HCT116 (cell line): ENCODE measurements at regions not wholly inside any gene's neighbourhood (a gene's known extent, or its start where the extent isn't known, plus 50 kb on each side); places are given as distances from the start of the nearest gene placed in this dataset.

Source experiments
- ATAC-seq: fragments of 200-7000 bp; cut with Tn5 transposase; 2 replicates; pipeline ENCODE4 v1.9.1; 2020; ENCODE audit warnings: mild to moderate bottlenecking, moderate library complexity
- BruUV-seq: library from RNA; stranded (reverse); fragments of 400-500 nt; replicated peaks from 2 replicates; lab custom pipeline; 2021; lab: Mats Ljungman, UMichigan
- CTCF ChIA-PET: fragments of 300-600 bp; sonication (Branson Sonifier 250); formaldehyde crosslinking; loops from one replicate; lab custom pipeline; 2021; ENCODE audit warnings: antibody characterized with exemption; lab: Charles Lee
- POLR2A ChIA-PET: fragments of 300-600, 350-600 bp; sonication (Branson Sonifier 250); formaldehyde crosslinking; loops from one replicate; lab custom pipeline; 2021; ENCODE audit warnings: antibody characterized with exemption; lab: Charles Lee
- RAD21 ChIA-PET, 2 experiments: fragments of 300-600 bp; sonication (Branson Sonifier 250); formaldehyde crosslinking; loops; one replicate each; lab custom pipeline; 2023; ENCODE audit warnings: low total read pairs in 2 of 2; ENCODE audit not compliant: uncharacterized antibody in 2 of 2, unreplicated experiment in 2 of 2, low non-redundant PET in 1 of 2; lab: Charles Lee
- DNase-seq: peaks from one replicate; pipeline ENCODE4 v3.0.0-alpha.2; 2010; ENCODE audit warnings: low read depth, low spot score
- H2AFZ ChIP-seq: fragments of 200-600 bp; shearing (Covaris generic), sonication (generic); 2 replicates; pipeline ENCODE4 v1.6.1; 2017; ENCODE audit warnings: low read depth, mixed run types, mixed read lengths, antibody characterized with exemption, low read length; ENCODE audit not compliant: poor library complexity, severe bottlenecking
- H3K27ac ChIP-seq: 2 replicates; pipeline ENCODE4 v1.5.1; 2012; ENCODE audit warnings: low read depth, low read length
- H3K27me3 ChIP-seq: fragments of 200-600 bp; sonication (generic); 2 replicates; pipeline ENCODE4 v1.6.1; 2016; ENCODE audit warnings: mixed run types, low read length, mixed read lengths; ENCODE audit not compliant: insufficient read depth
- H3K36me3 ChIP-seq, 2 experiments: fragments of 200-500 bp in 1 of 2; fragments of 200-600 bp in 1 of 2; sonication (Bioruptor generic) in 1 of 2; sonication (generic) in 1 of 2; 2 replicates each; pipeline versions ENCODE4 v1.5.1 to v1.6.1; 2014 to 2016; ENCODE audit warnings: low read length in 2 of 2, inconsistent platforms in 1 of 2, mixed read lengths in 1 of 2, mixed run types in 1 of 2; ENCODE audit not compliant: insufficient read depth in 2 of 2, control insufficient read depth in 1 of 2
- H3K4me1 ChIP-seq, 2 experiments: fragments of 200-600 bp in 1 of 2; sonication (generic) in 1 of 2; 2 replicates each; pipeline versions ENCODE4 v1.5.1 to v1.6.1; 2012 to 2017; ENCODE audit warnings: low read length in 2 of 2, inconsistent platforms in 1 of 2, mild to moderate bottlenecking in 1 of 2, mixed read lengths in 1 of 2, mixed run types in 1 of 2, moderate library complexity in 1 of 2; ENCODE audit not compliant: insufficient read depth in 2 of 2, control insufficient read depth in 1 of 2
- H3K4me2 ChIP-seq: fragments of 200-600 bp; sonication (generic); 2 replicates; pipeline ENCODE4 v1.6.1; 2017; ENCODE audit warnings: mixed run types, low read length, mixed read lengths
- H3K4me3 ChIP-seq, 2 experiments: fragments of 200-600 bp in 1 of 2; sonication (generic) in 1 of 2; replicated peaks in 1 of 2; 2 replicates each; pipeline ENCODE4 v1.5.1; 2011 to 2016; ENCODE audit warnings: low read length in 2 of 2, control low read depth in 1 of 2, low read depth in 1 of 2, mild to moderate bottlenecking in 1 of 2, mixed read lengths in 1 of 2, mixed run types in 1 of 2
- H3K79me2 ChIP-seq: fragments of 200-600 bp; sonication (generic); 2 replicates; pipeline ENCODE4 v1.6.1; 2017; ENCODE audit warnings: mild to moderate bottlenecking, mixed run types, low read length, moderate library complexity, mixed read lengths; ENCODE audit not compliant: insufficient read depth
- H3K9ac ChIP-seq: fragments of 200-600 bp; sonication (generic); 2 replicates; pipeline ENCODE4 v1.6.1; 2016; ENCODE audit warnings: low read length, mixed read lengths
- H3K9me2 ChIP-seq: fragments of 200-600 bp; sonication (generic), shearing (Covaris generic); 2 replicates; pipeline ENCODE4 v1.6.1; 2017; ENCODE audit warnings: mixed run types, mild to moderate bottlenecking, moderate library complexity; ENCODE audit not compliant: insufficient read depth
- H3K9me3 ChIP-seq, 2 experiments: fragments of 200-500 bp in 1 of 2; fragments of 200-600 bp in 1 of 2; sonication (Bioruptor generic) in 1 of 2; sonication (generic) in 1 of 2; 2 replicates each; pipeline ENCODE4 v1.6.1; 2014 to 2017; ENCODE audit warnings: low read length in 2 of 2, mixed read lengths in 2 of 2, inconsistent platforms in 1 of 2, low read depth in 1 of 2, mild to moderate bottlenecking in 1 of 2, mixed run types in 1 of 2, moderate library complexity in 1 of 2; ENCODE audit not compliant: control insufficient read depth in 1 of 2, insufficient read depth in 1 of 2
- H4K20me1 ChIP-seq: fragments of 200-600 bp; sonication (generic), shearing (Covaris generic); 2 replicates; pipeline ENCODE4 v1.6.1; 2017; ENCODE audit warnings: mixed run types, mild to moderate bottlenecking, moderate library complexity; ENCODE audit not compliant: insufficient read depth
- CEBPB ChIP-seq: IDR thresholded peaks from 2 replicates; pipeline ENCODE4 v1.6.1; 2012; ENCODE audit warnings: low read depth
- EGR1 ChIP-seq: IDR thresholded peaks from 2 replicates; pipeline ENCODE4 v1.6.1; 2012; ENCODE audit warnings: low read depth
- FOSL1 ChIP-seq: IDR thresholded peaks from 2 replicates; pipeline ENCODE4 v1.6.1; 2012; ENCODE audit warnings: low read depth
- JUND ChIP-seq: IDR thresholded peaks from 2 replicates; pipeline ENCODE4 v1.6.1; 2012
- POLR2A ChIP-seq: IDR thresholded peaks from 2 replicates; pipeline ENCODE4 v1.7.0; 2011; ENCODE audit warnings: borderline replicate concordance; ENCODE audit not compliant: insufficient read depth, insufficient read length; ENCODE audit errors: extremely low read depth
- RAD21 ChIP-seq: IDR thresholded peaks from 2 replicates; pipeline ENCODE4 v1.6.1; 2012; ENCODE audit warnings: low read depth, mild to moderate bottlenecking
- SP1 ChIP-seq: IDR thresholded peaks from 2 replicates; pipeline ENCODE4 v1.6.1; 2012; ENCODE audit warnings: low read depth
- SRF ChIP-seq: IDR thresholded peaks from 2 replicates; pipeline ENCODE4 v1.6.1; 2012; ENCODE audit warnings: low read depth
- TCF7L2 ChIP-seq: IDR thresholded peaks from 2 replicates; pipeline ENCODE4 v1.7.0; 2011; ENCODE audit warnings: borderline replicate concordance, inconsistent platforms; ENCODE audit not compliant: insufficient read depth, insufficient read length; ENCODE audit errors: extremely low read depth
- YY1 ChIP-seq: IDR thresholded peaks from 2 replicates; pipeline ENCODE4 v1.6.1; 2011; ENCODE audit warnings: low read length, low read depth, moderate library complexity, mild to moderate bottlenecking; ENCODE audit not compliant: insufficient replicate concordance; ENCODE audit errors: extremely low read depth
- ZNF274 ChIP-seq: fragments of 200-500 bp; sonication (Bioruptor generic); IDR thresholded peaks from 2 replicates; pipeline ENCODE4 v1.6.1; 2014; ENCODE audit warnings: mild to moderate bottlenecking, low read depth, low read length, inconsistent platforms
- intact Hi-C: fragments of 100-400 bp; cut with micrococcal nuclease; formaldehyde crosslinking; loops from 2 replicates; pipeline ENCODE4 v1.10.0; 2022
- TF ChIP-seq, protein P1 (sequence below): IDR thresholded peaks from 2 replicates; pipeline ENCODE4 v1.6.1; 2012
- TF ChIP-seq, protein P2 (sequence below): IDR thresholded peaks from 2 replicates; pipeline ENCODE4 v1.6.1; 2011; ENCODE audit warnings: mild to moderate bottlenecking, low read length, moderate library complexity; ENCODE audit not compliant: insufficient replicate concordance; ENCODE audit errors: extremely low read depth
- TF ChIP-seq, protein P3 (sequence below), 3 experiments: fragments of 200-600 bp in 1 of 3; sonication (generic) in 1 of 3; IDR thresholded peaks in 2 of 3; conservative IDR thresholded peaks in 1 of 3; 2 replicates each; pipeline ENCODE4 v1.5.1; 2012 to 2017; ENCODE audit warnings: low read depth in 2 of 3, low read length in 2 of 3, antibody characterized with exemption in 1 of 3, borderline replicate concordance in 1 of 3, control low read depth in 1 of 3, mild to moderate bottlenecking in 1 of 3, mixed read lengths in 1 of 3, mixed run types in 1 of 3, moderate library complexity in 1 of 3; ENCODE audit not compliant: insufficient read depth in 1 of 3
- TF ChIP-seq, protein P4 (sequence below): IDR thresholded peaks from 2 replicates; pipeline ENCODE4 v1.6.1; 2012
- TF ChIP-seq, protein P5 (sequence below): IDR thresholded peaks from 2 replicates; pipeline ENCODE4 v1.6.1; 2012; ENCODE audit warnings: low read depth

DNA sequence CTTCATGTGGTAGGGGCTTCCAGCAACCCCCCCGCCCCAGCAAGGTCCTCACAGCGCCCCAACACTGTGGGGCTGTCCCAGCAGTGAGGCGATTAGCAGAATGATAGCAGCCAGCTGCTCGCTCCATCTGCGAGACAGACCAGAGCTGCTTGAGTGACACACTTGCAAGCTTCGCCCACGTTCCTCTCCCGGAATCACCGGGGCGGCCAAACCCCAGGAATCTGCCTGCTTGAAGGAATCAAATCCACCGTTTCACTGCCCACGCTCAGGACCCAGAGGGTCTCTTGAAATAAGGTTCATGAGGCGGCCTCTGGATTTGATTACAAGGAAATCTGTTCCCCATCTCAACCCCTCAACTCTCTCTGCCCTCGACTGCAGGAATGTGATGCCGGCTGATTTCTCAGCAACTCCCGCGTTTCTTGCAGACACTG is 356.0 kb downstream of the C16orf95 start:
- no peaks in the 10 kb centered on the region for H4K20me1 ChIP-seq
- no TSS peak for BruUV-seq
- no peaks in the 10 kb centered on the region for H3K9me2 ChIP-seq
- ChIA-PET CTCF (no interaction called here), RAD21 (no interaction called here)
- DNase-seq, result no peak
- no peak overlapping the region for H2AFZ ChIP-seq
- H3K4me1 ChIP-seq, result no peaks in the 10 kb centered on the region
- H3K27ac ChIP-seq, result no peak overlapping the region
- H3K36me3 ChIP-seq, result no peaks in the 10 kb centered on the region
- intact Hi-C loops, result no loop called here
- no peak for ATAC-seq
- H3K4me2 ChIP-seq, result no peak overlapping the region
- no peaks in the 10 kb centered on the region for H3K9me3 ChIP-seq
- H3K4me3 ChIP-seq, result no peak overlapping the region
- TF ChIP-seq, protein P1, sequence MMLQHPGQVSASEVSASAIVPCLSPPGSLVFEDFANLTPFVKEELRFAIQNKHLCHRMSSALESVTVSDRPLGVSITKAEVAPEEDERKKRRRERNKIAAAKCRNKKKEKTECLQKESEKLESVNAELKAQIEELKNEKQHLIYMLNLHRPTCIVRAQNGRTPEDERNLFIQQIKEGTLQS, result no peak
- TF ChIP-seq POLR2A, result no peak
- no peak for TF ChIP-seq RAD21
- TF ChIP-seq CEBPB, result no peak
- TF ChIP-seq SP1, result no peak
- no peak for TF ChIP-seq ZNF274
- no peak for TF ChIP-seq YY1
- no peak for TF ChIP-seq TCF7L2
- TF ChIP-seq, protein P2, sequence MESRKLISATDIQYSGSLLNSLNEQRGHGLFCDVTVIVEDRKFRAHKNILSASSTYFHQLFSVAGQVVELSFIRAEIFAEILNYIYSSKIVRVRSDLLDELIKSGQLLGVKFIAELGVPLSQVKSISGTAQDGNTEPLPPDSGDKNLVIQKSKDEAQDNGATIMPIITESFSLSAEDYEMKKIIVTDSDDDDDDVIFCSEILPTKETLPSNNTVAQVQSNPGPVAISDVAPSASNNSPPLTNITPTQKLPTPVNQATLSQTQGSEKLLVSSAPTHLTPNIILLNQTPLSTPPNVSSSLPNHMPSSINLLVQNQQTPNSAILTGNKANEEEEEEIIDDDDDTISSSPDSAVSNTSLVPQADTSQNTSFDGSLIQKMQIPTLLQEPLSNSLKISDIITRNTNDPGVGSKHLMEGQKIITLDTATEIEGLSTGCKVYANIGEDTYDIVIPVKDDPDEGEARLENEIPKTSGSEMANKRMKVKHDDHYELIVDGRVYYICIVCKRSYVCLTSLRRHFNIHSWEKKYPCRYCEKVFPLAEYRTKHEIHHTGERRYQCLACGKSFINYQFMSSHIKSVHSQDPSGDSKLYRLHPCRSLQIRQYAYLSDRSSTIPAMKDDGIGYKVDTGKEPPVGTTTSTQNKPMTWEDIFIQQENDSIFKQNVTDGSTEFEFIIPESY, result no peak
- TF ChIP-seq, protein P3, sequence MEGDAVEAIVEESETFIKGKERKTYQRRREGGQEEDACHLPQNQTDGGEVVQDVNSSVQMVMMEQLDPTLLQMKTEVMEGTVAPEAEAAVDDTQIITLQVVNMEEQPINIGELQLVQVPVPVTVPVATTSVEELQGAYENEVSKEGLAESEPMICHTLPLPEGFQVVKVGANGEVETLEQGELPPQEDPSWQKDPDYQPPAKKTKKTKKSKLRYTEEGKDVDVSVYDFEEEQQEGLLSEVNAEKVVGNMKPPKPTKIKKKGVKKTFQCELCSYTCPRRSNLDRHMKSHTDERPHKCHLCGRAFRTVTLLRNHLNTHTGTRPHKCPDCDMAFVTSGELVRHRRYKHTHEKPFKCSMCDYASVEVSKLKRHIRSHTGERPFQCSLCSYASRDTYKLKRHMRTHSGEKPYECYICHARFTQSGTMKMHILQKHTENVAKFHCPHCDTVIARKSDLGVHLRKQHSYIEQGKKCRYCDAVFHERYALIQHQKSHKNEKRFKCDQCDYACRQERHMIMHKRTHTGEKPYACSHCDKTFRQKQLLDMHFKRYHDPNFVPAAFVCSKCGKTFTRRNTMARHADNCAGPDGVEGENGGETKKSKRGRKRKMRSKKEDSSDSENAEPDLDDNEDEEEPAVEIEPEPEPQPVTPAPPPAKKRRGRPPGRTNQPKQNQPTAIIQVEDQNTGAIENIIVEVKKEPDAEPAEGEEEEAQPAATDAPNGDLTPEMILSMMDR (IDR thresholded peaks at IDR 0.05 in 2 of 3, conservative IDR thresholded peaks at IDR 0.05 in 1 of 3; ENCODE audit: borderline replicate concordance in 1 of 3, insufficient read depth in 1 of 3, low read depth in 2 of 3, low read length in 2 of 3), result no peak
- TF ChIP-seq, protein P4, sequence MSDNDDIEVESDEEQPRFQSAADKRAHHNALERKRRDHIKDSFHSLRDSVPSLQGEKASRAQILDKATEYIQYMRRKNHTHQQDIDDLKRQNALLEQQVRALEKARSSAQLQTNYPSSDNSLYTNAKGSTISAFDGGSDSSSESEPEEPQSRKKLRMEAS, result no peak
- no peak for TF ChIP-seq JUND
- TF ChIP-seq, protein P5, sequence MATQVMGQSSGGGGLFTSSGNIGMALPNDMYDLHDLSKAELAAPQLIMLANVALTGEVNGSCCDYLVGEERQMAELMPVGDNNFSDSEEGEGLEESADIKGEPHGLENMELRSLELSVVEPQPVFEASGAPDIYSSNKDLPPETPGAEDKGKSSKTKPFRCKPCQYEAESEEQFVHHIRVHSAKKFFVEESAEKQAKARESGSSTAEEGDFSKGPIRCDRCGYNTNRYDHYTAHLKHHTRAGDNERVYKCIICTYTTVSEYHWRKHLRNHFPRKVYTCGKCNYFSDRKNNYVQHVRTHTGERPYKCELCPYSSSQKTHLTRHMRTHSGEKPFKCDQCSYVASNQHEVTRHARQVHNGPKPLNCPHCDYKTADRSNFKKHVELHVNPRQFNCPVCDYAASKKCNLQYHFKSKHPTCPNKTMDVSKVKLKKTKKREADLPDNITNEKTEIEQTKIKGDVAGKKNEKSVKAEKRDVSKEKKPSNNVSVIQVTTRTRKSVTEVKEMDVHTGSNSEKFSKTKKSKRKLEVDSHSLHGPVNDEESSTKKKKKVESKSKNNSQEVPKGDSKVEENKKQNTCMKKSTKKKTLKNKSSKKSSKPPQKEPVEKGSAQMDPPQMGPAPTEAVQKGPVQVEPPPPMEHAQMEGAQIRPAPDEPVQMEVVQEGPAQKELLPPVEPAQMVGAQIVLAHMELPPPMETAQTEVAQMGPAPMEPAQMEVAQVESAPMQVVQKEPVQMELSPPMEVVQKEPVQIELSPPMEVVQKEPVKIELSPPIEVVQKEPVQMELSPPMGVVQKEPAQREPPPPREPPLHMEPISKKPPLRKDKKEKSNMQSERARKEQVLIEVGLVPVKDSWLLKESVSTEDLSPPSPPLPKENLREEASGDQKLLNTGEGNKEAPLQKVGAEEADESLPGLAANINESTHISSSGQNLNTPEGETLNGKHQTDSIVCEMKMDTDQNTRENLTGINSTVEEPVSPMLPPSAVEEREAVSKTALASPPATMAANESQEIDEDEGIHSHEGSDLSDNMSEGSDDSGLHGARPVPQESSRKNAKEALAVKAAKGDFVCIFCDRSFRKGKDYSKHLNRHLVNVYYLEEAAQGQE, result no peak
- no peak for TF ChIP-seq SRF
- no peak for TF ChIP-seq FOSL1
- TF ChIP-seq EGR1, result no peak
- TF ChIP-seq, all 23 proteins: peak for 0
- no peaks in the 10 kb centered on the region for H3K79me2 ChIP-seq
- POLR2A ChIA-PET, result no interaction called here
- H3K9ac ChIP-seq, result no peak overlapping the region
- peaks cover 38% of the 10 kb centered on the region for H3K27me3 ChIP-seq
